8988T (cell line): ENCODE measurements at regions not wholly inside any gene's neighbourhood (a gene's known extent, or its start where the extent isn't known, plus 50 kb on each side); places are given as distances from the start of the nearest gene placed in this dataset.

Experiments
- DNase-seq: peaks from one replicate; pipeline ENCODE4 v3.0.0; 2011

DNA sequence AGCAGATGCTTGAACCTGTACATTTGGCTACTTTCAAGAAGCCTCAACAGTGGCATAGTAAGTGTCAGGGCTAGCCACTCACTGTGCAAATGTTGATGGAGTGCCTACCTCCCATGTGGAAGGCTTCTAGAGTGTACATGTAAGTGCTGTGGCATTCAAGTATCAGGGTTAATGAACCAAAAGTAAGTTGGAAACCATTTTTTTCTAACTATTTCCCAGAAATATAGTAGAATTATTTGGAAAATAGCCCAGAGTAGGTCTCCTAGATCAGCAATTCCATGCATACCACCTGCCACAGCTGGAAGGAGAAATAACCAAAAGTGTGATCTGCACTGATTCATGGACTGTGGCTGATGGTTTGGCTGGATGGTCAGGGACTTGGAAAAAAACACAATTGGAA is 53.3 kb downstream of the FOXD1 start:
- no peak for DNase-seq

DNA sequence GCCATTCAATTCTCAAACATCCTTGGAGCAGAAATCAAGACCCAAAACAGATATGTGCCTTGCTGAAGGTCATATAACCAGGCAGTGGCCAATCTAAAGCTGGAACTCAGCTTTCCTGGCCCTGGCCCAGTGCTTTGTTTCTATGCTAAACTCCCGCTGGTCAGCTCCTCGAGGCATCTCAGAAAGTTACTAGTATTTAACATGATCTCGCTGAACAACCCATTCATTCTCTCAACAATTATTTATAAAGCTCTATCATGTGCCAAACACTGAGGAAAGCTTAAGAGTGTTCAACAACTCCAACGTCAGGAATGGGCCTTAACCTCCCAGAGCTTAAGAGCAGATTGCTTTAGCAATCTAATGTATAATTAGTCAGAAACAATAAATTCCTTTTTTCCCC is 54.0 kb downstream of the FOXD1 start:
- DNase-seq = no peak

DNA sequence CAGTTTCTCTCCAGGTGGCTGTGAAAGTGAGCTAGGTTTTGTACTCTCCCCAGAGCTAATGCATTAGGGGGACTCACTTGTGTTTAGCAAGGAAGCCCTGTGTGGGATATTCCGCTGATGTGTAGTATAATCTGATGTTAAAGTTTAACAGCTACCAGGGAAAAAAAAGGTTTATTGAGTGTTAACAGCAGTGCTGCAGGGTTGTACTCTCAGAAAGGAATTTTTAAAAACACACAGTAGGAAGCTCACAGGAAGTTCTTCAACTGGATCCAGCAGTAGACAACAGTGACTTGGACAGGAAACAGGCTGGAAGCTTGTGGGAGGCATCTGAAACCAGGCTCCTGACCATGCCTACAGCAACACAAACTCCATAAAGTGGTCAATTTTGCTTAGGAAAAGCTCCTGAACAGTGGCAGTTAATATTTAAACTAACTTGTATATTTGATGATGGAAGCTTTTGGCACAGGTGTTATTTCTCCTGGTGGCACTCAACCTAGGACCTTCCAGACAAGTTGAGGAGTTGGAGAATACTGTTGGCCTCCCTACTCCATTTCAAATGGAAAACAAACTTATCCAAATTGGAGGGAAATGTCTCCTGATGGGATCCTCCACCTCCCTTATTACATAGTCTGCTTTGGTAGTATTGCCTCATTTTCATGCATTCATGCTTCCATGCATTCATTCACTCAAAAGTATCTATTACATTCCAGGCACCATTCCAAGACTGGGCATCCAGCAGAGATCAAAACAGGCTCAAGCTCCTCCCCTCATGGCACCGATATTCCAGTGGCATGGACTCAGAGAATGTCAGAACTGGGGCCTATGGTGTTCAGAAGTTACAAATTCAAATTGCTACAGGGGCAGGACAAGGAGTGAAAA is 54.7 kb downstream of the FOXD1 start:
- DNase-seq = no peak

DNA sequence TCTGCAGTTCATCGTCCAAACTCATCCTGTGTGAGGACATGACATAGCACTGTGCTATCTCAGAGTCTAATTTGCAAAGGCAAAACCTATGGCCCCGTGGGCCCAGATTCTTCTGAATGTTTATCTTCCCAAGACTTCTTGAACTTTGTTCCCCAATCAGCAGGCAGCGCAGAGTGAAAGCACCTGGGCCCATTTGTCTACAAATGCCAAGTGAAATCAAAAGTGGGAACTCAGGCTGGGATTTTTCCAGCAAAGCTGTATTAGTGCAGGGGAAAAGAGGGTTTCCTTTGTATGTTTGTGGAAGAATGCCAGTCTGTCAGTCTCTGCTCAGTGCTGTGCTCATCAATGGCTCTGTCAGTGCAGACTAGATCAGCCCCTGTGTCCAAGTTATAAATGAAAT is 55.8 kb downstream of the FOXD1 start:
- no peak for DNase-seq

DNA sequence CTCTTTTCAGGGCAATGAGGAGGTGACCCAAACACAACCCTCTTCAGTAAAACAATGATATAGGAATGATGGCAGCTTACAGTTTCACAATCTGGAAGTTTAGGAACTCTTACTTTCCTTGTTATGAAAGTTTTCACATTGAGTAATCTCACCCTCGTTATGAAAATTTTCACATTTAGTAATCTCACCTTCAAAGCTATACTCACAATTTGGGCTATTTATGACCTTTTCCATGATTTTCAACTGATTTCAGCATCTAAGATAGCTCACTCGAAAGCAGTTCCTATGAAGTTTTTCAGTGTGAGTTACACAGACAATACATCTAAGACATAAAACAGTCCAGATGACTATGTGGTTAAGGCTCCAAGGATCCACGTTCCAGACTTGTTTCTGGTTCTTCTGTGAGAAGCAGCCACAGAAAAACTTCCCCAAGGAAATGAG is 57.1 kb downstream of the FOXD1 start:
- DNase-seq = no peak

DNA sequence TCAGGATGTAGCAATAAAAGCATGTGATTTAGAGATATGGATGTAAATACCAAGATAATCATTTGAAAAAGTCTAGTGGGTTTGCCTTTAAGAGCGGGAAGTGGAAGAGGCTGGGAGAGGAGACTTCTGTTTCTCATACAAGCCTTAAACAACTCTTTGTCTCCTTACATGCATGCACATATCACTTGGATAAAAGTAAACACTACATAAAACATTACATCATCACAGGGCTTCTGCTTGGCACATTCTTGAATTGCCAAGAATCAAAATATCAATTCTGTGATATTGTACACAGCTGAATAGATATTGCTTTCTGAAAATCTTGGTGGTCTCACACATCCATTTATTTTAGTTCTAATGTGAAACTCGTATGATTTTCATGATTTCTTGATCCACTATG is 57.6 kb downstream of the FOXD1 start:
- no peak for DNase-seq

DNA sequence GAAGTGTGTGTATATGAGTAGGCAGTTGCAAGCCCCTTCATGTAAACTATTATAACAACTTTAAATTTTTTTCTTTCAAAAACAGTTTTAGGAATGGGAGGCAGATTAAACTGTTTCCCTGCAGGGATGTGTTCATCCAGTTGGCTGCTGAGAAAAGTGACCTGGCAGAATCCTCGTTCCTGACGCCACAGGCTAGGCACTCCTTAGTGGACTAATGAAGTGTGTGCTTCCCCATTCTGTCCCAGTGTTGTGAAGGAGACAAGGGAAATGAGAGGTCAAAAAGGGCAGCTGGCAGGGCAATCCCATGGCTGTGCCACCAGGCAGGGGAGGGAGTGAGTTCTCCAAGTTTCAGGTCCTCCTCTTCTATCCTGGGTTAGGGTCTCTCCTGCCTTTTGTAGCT is 59.8 kb downstream of the FOXD1 start:
- no peak for DNase-seq

DNA sequence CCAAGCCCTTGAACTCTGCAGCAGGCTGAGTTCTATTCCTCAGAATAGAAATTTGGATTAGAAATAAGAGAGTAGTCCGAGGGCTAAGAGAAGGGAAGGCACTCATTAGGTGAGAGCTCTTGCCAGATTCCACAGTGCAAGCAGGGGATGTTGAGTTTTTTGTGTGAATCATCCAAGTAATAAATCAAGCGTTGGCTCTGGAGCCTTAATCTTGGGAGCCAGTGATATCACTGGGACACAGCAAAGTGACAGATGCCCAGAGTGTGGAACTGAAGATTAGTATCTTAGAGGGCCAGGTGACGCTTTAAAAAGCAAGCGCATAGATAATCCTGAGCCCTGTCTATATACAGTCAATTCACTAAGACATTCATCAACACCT is 60.3 kb downstream of the FOXD1 start:
- no peak for DNase-seq

DNA sequence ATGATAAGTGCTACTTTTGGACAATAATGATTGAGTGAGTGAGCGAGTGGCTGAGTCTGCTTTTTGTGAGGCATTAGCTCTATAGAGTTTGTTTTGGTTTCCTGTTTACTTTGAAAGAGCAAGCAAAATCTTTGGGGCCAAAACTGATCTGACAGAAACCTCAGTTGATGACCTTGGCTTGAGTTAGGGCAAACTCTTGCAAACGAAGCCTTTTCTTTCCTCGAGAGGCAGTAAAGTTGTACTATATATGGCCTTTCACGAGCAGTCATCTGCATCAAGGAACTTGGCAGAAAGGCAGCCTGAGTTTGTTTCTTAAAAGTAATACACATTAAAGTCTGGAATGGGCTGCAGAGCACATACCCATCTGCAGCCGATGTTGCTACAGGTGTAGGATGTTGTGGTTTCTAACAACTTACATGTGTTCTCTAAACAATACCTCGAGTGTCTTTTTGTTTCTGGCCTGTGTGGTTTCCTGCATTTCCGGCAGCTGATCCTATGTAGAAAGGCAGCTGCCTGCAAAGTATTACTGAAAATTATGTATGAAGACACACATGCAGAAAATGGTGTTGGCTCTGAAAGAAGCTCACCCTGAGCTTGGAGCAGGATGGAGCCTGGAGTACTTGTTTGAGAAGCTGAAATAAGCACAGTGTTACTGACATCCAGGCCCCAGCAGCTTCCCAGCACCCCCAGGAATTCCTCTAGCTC is 60.8 kb downstream of the FOXD1 start:
- no peak for DNase-seq

DNA sequence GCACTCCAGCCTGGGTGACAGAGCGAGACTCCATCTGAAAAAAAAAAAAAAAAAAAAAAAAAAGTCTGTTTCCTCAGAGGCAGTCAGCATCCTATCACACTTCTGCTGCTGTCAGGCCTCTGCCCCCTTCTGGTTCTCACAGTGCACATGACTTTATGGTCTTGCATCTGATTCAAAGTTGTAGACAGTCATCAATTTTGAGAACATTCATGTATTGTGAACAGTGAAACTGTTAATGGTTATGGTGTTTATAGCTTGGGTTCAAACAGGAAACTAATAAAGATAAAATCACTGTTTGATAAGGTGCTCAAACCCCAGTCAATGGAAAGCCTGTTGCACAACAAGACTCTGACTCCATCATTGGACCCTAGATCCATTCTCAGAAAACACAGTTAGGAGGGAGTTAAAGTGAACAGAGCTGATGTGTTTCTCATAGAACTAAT is 61.4 kb downstream of the FOXD1 start:
- DNase-seq = no peak

DNA sequence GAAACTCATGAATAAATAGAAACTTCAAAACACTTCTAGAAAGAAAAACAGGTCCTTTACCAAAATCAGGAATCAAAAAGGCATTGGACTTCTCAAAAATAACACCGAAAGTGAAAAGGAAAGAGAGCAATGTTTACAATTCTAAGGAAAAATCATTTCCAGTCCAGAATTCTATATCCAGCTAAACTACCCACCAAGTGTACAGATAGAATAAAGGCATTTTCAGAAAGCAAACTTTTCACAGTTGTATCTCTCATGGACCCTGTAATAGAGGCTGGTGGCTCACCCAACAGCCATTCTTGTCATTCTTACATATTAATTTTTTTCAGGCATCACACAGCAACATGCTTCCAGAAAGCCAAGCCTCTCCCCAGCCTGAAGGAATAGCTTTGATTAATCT is 63.7 kb downstream of the FOXD1 start:
- DNase-seq = no peak

DNA sequence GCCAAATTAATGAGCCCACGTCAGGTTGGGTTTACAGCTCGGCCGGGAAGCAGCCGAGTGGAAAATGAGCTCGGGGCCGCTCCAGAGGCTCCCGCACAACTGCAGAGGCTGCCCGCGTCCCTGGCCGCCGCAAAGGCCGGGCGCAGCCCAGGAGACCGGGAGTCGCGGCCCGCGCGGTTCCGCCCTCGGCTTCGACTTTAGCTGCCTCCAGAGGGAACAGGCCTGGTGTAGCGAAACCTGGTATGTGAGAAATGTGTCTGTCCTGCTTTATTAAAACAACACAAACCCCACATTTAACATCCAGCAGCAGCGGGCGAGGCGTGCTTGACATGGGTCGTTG is 66.2 kb downstream of the FOXD1 start:
- no peak for DNase-seq

DNA sequence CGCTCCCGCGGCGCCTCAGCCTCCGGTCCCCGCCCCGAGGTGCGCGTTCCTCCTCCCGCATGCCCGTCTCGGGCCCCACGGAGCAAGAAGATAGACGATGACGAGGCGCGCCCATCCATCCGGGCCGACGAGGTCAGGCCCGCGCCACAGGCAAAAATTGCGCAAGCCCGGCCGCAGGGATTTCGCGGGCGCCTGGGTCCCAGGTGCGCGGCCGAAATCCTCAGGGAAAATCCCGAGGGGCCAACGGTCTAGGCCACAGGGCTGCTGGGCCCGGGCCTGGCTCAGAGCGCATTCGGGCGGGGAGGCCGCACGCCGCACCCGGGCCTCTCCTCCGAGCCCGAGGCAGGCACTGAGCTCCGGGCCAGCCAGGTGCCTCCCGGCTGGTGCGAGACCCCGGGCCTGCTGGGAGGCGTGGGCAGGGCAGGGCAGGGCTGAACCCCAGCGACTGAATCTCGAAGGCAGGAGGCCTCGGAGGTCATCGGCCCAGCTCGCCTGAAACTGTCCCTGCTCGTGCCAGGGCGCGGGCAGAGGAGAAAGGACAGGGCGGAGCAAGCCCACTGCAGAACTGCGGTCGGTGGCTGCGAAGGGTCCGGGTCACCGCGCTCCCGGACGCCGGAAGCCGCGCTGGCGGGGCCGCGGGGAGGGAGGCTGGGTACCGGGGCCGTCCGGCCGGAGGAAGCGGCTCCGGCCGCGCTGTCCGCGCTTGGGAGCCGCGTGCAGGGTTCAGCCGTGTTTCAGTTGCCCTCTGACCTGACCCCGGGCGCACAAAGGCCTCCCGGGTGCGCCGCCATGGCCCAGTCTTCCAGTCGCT is 66.8 kb downstream of the FOXD1 start:
- no peak for DNase-seq

DNA sequence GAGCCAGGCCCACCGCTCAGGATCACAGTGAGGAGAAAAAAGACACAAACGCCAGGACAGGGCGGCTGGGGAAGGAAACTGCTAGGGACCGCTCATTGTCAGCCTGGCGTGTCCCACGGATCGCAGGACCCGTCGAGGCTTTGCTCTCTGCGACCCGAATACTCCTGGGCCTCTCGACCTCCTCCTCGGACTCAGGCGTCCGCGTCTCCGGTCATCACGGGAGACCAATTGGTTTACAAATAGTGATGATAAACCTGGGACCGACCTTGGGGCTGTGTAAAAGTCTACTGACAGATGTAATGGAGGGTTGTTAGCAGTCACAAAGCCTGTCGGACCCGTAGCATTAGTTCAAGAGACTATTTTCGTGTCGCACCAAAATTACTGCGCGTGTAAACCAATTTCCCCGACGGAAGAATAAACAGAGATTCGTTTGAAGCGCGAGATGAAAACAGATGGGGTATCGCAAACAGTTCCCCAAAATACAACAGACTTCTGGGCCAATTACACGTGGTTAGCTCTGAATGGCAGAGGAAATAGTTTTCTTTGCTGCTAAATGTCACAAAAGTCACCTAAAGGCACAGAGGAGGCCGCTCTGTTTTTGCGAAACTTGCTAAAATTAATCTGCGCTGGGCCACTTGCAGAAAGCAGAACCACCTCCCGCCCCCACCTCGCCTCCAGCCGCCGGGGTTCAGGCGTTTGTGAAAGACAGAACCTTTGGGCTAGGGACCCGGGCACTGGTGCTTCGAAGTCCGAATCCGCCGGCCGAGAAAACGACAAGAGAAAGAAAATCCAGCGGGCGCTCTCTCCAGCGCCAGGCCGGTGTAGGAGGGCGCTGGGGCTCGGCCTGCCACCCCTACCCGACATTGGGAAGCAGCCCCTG is 67.6 kb downstream of the FOXD1 start:
- no peak for DNase-seq

DNA sequence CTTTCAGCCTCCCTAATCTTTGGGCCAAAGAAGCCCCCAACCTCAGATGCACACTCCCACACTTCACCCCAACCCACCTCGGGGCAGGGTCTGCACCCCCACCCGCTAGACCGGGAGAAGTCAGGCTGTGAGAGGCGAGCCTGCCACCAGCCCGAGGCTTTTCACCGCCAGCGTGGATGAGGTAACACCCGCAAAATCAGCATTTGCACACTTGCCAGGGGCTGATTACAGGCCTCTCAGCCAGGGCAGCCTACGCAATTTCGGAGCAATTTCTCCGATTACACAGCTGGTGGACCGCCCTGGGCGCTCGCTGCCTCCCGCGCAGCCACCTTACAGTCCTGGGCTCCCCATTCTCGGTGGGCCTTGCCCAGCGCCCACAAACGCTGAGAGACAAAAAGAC is 68.5 kb downstream of the FOXD1 start:
- no peak for DNase-seq

DNA sequence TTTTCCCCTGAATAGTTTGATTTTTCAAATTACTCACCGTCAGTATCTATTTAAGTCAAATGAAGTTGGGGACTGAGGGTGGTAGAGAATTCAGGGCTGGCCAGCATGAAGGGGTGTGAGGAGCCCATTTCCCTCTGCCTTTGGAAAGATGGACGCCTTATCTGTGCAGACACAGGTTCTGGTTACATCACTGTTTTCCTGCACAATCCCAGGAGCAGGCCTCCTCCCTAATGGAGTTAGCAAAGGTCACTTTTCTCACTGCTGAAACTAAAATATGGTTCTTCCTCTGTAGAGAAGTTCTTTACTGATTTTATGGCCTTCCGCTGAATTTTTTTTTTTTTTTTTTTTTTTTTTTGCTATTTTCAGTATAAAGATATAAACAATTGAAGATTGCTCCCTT is 69.1 kb downstream of the FOXD1 start:
- no peak for DNase-seq

DNA sequence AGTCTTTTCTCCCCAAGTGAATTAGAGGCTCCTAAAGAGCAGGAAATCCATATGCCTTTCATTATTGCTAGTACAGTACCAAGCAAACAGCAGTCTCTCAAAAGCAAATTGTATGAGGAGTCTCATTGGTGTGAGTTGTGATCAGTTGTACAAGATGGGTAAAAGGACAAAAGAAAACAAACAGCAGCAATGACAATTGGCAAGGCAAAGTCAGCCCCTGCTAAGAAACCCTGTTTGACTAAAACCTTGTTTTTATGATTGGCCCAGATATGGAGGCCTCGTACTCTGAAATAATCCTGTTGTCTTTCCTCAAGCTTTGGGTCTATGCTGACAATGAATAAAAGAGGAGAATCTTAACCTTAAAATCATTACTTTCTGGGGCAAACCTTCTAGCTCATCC is 69.8 kb downstream of the FOXD1 start:
- DNase-seq = no peak

DNA sequence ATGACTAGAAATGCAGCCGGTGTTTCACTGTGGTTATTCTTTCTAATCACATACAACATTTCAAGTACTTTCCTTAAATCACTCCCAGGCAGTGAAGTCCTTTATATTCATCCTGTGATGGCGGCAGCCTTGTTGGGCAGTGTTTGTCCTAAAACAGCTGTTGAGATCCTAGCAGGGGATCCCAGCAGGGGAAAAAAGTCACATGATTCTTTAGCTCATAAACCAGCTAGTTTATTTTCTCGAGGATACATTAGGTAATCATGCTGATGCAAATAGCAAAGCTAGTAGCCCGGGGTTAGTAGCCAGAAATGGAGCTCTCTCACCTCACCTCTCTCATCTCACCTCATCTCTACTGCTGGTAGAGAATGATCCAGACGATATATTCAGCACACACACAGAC is 70.5 kb downstream of the FOXD1 start:
- DNase-seq = no peak

DNA sequence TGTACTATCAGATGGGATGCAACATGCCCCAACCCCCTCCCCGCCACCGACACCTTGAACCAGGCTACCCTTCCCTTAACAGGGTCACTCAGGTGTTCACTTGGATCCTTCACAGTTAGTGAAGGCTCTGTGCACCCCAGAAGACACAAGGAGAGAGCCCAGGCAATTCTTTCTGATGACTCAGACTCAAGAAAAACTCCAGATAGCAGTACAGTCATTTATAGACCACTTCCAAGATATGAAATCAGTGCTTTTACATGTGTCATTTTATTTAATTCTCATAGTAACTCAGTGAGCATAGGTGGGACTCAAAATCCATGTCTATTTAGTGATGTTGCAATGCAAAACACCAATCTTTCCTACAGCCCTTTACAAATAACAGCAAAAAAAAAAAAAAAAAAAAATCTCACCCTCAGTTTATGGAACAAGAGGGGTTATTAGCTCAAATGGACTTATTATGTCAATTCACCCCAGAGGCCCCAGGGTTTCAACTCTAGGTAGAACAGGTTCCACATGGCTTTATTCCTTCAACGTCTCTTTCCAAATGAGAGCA is 71.9 kb downstream of the FOXD1 start:
- no peak for DNase-seq

DNA sequence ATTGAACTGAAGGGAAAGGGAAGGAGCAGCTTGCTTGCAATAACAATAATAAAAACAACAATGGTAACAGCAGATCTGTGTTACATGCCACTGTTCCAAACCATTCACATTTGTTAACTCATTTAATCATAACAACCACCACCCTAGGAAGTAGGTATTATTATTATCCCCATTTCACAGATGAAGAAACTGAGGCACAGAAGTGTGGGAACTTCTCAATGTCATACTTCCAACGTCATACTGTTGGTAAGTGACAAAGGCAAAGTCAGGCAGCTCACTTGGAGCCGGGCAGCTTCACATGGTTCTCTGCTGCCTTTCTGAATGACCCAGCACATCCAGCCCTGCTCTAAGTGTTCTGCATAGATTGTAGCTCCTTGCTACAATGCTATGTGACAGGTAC is 72.6 kb downstream of the FOXD1 start:
- no peak for DNase-seq

DNA sequence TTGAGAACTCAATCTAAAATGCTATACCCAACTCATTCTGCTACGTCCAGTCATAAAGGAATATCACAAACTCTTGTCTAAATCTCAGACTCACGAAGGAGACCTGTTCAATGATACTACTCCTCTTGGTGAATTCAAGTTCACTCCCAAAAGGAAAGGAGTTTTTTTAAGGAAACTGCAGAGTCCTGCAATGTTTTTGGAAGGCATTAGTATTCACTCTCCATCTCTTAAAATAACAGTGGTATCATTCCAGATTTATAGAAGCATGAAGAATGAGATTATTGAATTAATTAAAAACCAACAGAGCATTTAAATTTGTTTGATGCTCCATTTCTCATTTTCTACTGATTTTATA is 73.4 kb downstream of the FOXD1 start:
- no peak for DNase-seq

DNA sequence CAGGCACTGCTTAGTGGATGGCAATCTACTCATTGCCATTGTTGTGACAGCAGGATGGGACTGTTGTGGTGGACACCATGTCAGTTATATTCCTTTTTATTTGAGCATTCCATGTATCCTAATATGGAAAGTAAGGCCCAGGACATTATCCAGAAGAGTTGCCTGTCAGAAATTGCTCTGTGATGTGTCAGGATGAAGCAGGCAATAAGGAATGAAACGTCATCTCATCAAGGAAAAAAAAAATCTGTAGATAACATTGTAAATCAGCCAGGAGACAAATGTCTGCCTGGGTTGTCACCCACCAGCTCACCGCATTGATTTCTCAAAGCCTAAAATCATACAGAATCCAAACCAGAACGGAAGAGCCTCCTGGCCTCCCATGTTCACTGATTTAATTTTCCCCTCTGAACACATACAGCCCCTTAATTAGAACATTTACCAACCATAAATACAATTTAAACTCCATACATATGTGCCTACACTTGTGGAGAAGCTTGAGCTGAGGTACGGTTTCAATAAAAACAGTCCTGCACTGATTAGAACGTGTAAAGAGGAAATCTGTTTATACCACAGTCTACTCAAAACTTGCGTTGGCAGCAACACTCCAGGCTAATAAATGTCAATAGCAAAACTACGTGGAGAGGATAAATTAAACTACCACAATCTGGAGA is 73.9 kb downstream of the FOXD1 start:
- peak; percentile 40 for DNase-seq
